NCI-H345 treated with DMSO at 0.1 percent for 48 hours (cell line): ENCODE measurements at regions not wholly inside any gene's neighbourhood (a gene's known extent, or its start where the extent isn't known, plus 50 kb on each side); places are given as distances from the start of the nearest gene placed in this dataset.
A peak's percentile ranks its signal among the peaks of the same experiment; 100 is the strongest.

Experiments
- DNase-seq: peaks from one replicate; lab custom pipeline; 2025; ENCODE audit not compliant: unreplicated experiment; lab: John Stamatoyannopoulos, UW

DNA sequence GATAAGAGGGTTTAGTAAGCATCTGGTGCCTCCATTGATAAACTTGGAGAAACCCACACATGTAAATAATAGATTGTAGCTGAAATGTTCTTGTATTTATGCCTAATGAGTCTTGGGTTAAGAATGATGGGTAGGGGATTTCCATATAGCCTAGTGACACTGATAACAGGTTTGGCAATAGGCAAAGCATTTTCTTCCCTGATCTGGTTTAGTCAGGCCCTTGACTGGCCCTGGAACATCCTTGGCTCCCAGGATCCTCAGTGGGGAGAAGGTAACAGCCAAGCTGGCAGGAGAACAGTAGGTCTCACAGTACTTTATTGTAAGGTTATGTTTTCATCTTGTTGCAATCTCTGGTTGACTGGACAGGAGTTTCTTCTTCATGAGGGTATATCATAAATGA, 228.4 kb downstream of the DIPK2A start:
- no peak for DNase-seq

DNA sequence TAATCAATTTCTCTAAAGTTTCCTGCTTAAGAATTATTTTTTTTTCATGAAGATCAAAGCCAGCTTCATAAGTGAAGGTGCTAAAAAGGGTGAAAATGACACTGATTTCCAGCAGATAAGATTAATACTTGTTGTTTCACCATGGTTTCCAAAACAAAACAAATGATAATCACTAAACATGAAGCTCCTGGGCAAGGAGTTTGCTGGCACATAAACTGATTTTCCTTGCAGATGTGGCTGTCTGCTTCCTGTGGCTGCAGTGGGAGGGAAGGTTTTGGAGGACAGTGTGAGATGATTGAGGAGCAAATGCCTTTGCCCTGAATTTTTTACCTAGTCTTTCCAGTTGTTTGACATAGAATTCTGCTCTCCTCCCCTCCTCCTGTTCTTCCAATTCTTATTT, 228.8 kb downstream of the DIPK2A start:
- DNase-seq: no peak

DNA sequence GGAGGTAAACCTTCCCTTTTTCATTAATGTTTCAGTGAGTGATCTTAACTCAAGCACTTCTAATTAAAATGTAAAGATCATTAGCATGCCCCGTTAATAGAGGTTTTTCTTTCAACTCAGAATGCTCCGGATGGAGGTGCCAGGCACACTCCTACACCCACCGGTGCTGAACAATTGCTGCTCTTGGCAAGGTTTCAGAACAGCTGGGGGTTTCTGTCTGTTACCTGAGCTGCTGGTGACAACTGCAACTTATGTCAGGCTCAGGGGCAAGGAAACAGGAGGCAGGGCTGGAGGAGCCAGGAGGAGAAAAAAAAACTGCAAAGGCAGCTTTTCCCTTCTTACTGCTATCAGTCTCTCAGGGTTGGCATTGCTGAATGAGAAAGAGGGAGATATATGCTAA, 250.1 kb downstream of the DIPK2A start:
- DNase-seq: peak; percentile 19

DNA sequence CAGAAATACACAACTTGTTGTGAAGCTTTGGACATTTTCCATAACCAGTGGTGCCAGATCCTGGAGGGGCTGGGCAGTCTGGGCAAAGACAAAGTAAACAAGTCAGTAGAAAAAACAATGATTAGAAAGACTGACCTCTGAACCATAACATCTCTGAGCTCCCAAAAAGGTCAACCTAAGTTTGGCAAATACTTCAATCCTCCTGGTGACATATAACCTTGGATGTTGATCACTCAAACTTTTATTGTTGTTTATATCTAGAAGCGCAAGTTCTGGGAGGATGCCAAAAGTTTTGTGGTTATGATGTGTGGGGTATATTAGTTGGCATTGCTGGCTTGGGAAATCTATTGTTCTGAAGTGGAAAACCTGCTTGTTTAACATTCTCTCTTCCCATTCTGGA, 257.7 kb downstream of the DIPK2A start:
- DNase-seq: no peak

DNA sequence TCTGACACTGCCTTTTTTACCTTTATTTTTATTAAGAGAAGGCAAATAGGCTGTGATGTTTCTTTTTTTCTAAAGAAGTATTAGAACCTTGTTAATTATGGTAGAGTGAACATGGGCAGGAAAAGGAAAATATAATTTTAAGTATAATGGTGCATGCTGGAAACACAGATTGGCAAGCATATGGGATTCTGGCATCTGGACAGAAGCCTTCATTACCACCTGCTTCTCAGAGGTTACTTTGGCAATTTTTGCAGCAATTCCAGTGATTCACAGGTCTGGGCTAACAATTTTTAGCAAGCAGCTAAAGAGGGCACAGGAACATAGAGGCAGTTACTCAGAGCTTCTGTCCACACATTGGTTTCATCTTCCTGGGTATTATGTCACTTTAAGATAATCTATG, 258.3 kb downstream of the DIPK2A start:
- no peak for DNase-seq

DNA sequence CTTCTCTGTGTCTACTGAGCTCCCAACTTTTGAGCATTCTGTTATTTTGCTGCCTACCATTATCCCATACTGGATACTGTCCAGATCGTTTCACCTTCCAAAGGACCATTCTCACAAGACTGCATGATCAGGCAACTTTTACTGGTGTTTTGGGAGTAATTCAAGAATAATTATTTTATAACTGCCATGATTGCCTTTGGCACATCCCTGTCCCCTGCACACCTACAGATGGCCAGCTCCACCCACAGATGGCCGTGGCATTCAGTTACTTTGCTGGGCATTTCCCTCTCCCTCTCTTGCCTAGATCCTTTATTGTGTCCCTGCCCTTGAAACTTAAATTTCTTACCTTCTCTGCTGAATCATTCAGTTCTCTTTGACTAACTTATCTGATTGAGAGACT, 263.9 kb downstream of the DIPK2A start:
- no peak for DNase-seq

DNA sequence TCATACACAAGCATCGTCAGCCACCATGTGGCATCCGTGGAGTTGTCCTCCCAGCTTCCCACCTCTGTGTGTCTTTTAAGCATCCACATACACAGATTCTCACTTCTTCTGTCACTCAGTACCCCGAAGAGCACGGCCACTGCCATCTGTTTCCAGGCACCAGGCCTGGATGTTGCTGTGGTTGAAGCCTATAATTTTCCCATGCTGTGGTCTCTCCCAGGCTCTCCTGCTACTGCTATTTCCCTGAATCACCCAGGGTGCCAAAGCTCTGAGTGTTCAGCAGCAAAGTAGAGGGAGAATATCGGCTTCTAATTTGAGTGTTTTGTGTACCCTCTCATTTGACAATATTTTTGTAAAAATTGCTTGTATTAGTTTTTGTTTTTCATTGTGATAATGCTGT, 265.7 kb downstream of the DIPK2A start:
- no peak for DNase-seq

DNA sequence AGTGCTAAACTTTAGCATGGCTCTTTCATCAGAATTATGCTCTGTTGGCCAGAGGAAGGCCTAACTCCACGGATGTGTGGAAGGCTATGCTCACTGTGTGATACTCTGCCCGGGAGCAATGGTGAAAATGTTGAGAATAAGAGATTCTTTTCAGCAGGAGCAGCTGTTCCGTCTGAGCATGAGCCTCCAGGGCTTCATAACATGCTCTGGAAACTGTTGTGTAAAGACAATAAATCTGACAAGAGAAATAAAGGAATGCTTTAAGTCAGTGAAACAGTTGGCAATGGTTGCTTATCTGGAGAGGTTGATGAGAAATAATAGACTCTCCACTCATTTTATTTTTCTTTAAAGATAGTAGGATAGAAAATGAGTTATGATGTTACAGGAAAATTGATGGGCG, 269.8 kb downstream of the DIPK2A start:
- DNase-seq: no peak

DNA sequence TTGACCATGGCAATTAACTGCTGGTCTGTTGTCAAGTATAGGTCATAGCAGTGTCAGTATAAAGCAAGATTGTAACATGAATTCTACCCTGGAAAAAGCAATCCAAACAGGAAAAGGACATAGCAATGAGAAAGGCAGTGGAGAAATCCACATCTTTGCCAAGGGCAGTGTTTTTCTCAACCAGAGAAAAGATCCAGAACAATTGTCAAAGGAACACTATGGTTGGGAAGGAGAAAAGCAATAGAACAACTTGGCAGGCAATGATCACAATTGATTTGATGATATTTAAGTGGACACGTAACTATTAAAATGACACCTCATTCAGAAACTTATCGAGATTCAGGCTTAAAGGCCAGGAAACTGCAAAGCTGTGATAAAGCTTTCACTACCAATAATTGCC, 271.1 kb downstream of the DIPK2A start:
- DNase-seq: no peak

DNA sequence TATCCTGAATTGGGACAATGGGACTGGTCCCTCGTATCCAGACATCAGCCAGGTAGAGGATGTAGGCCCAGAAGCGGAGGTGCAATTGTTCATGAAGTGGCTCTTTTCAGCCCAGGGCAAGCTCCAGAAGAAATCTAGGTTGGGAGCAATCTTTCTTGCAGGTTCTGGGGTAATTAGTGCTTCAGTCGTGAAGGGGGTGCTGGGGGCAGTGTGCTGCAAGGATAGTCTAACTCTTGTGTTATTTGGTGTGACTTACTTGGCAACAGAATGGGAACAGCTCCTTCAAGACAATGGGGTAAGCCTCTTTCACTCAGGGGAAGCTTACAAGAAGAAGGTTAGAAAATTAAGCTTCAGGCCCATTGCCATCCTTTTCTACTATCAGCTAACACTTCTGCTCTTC, 273.0 kb downstream of the DIPK2A start:
- DNase-seq: no peak

DNA sequence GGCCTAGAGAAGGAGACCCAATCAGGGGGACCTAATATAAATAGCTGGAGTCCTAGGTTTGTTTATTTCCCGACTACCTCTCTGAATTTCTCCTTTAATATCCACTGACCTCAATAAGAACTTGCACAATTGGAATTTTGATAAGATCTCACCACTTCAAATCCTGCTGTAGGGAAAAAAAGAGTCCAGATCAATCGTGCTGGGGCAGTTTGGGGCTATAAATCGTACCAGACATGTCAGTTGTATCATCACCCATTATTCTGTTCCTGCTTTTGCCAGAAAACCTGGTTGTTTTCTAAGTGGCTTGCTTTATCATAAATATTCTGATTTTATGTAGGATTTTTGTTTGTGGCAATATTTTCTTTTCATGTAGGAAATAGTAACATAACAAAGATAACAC, 281.3 kb downstream of the DIPK2A start:
- no peak for DNase-seq

DNA sequence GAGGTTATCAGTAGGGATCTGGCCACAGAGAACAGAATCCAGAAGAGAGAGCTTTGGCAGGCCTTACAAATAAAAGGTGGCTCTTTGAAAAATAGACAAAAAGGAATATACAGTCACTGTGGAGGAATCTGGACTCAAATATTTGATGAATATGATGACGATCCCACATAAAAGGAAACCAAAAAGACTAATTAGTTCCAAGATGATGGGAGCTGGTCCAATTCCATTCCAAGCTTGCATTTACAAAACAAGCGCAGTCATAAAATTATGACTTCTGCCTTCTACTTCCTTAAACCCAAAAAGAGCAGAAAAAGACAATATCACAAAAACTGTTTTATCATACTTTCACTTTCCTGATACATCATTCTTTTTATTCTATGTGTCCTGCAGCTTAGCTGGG, 285.8 kb downstream of the DIPK2A start:
- DNase-seq: no peak

DNA sequence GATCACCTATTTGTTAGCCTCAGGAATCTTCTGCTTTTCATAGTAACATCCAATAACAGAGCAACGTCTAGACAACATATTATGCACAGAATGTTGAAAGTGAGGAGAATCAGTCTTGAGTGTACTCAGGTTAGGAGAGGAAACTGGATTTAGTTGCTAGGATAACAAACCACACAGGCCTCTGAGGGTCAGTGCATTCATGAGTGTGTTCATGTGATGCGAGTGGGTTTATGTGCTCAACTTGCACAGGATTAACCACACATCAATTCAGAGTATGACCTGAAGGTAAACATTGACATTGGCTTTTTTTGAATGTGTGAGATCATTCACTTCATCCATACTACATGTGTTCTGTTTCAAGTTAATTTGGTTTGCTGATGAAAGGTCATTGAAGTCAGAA, 287.6 kb downstream of the DIPK2A start:
- DNase-seq: peak; percentile 4

DNA sequence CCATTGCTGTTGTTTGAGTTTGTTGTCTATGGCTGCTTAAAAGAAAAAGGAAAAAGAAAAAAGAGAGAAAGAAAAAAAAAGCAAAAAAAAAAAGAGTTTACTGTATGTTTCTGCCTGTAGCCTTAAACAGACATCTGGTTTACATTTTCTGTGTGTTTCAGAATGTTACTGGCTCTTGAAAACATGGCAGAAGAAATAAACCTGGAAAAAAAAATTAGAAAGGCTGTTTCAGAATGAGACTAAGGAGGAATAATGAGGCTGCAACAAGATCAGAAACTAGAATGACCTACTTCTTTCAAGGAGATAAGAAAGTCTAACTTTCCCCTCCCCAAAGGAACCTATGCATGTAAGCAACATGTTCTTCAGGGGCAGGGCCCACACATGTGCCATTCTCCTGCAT, 292.1 kb downstream of the DIPK2A start:
- no peak for DNase-seq

DNA sequence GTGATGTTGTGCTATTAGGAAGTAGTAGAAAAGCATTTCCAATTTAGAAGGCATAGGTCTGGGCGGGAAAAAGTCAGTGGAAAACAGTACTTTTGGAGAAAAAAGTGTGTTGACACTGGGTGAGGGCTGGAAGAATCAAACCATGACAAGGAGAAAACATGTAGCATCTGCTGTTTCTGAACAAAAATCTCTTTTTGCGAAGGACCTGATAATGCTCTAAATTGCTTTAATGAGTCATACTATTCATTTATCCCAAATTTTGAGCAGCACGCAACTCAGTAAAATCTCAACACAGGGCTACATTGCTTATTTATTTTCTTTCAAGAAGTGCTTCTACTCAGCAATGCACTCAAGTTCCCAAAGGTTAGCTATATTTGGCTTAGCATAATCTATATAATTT, 292.7 kb downstream of the DIPK2A start:
- no peak for DNase-seq

DNA sequence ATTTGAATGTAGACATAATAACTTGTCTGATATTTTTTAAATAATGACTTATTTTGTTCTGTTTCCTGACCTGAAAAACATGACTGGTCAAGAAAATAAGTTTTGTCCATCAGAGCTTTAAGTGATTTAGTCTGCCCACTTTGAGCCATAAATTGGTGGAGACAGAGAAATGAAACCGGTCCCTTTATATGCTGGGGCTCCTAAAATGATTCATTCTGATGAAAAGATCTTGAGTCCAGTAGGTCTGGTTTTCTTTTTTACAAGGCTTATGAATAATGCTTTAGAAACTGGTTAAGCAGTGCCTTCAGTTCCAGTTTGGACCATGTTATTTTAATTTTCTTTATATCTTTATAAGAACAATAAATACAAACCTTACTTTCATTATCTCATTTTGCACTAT, 293.2 kb downstream of the DIPK2A start:
- DNase-seq: no peak

DNA sequence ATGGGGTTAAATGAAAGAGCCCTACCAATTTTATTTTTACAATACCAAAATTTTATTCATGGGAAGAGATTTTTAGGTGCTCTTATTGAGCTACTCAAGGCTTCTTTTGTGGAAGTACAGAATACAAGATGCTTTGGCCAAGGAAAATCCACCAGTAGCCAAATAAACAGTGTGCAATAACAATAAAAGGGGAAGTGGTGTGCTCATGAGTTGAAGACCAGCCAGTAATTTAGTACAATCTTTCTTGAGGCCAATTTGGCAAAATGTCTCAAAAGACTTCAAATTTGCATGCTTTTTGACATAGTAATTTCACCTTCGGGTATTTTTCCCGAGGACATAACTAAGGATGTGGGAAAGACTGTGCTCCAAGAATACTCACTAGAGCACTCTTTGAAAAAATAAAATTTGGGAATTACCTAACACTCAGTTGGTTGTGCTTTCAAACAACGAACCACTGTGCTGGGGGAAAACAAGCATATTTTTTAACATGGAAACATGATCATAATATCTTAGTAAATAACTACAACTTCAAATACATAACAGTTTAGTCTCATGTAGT, 294.0 kb downstream of the DIPK2A start:
- DNase-seq: no peak

DNA sequence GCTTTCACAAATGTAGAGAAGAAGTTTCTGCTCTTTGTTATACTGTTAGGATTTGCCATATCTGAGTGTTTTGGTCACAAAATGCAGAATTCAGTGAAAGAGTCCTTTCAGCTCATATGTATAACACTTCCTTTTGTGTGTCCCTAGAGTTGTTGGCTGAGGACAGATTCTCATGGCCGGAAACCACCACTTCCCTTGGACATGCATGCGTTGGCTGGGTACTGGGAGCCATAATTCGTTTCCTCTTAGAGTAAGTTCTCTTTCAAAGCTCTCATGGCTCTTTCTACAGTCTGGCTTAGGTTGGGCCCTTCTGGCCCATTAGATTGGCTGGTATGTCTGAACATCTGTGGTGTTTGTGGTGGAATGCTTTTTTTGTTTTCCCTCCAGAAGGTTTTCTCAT, 298.5 kb downstream of the DIPK2A start:
- no peak for DNase-seq

DNA sequence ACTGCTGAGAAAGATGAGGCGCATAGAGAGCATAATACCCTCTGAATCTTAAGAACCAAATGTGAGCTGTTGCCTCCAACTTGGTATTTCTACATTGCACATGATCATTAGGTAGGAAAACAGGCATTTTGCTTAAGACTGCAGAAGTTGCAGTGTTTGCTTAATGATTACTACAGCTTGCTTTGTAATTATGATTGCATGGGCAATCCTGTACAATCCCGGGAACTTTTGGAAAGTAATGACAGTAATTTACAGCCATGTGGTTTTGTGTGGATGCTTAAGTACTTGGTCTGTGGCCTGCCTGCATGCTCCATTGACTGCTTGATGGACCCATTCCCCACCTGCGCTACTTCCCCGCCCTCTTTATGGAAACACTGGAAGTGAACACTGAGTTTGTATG, 301.1 kb downstream of the DIPK2A start:
- peak; percentile 60 for DNase-seq

DNA sequence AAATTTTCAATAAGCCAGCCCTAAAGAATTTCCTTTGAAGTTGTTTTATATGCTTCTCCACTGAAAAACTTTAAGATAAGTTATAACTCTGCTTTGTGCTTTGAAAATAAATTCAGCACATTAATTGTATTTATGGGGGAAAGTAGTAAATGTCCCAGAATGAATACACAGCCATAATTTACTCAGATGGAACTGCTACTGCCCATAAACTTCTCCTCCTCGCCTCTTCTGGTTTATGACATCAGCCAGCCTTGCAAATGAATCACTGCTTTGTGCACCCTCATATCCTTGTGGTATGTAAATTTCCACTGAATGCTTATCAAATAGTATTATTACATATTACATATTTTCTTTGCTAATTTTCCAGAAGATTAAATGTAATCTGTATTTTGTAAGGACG, 302.0 kb downstream of the DIPK2A start:
- no peak for DNase-seq

DNA sequence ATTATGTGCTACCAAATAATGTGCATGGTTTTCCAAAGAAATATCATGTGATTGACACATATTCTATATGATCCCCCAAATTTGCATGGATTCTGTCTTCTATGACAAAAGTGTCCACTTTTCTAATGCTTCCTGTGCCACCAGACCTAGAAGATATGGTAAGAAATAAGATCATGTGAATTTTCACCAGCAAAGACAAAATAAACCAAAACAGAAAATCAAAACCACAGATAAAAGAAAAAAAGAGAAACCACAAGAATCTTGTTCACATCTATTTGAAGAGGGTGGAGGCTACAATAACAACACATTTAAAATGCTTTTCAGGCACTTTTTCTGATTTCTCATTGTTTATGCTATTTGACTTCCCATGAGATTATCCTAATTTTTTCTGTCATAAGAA, 303.4 kb downstream of the DIPK2A start:
- DNase-seq: no peak

DNA sequence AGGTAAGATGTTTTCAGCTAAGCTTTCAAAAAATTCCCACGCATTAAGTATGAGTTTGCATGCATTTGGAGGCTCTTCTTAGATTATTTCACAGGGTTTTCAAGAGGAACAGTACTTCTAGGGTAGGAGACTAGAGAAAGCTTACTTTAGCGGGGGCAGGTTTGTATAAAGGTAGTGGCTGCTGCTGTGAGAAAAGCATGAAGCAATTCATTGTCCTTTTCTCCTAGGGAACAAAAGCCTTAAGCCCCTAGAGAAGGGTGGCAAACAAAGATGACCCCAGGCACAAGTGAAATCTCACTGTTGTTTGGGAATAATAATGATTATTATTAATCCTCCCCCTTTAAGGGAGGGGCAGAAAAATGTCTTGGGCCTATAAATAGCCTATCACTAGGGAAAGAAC, 310.7 kb downstream of the DIPK2A start:
- DNase-seq: no peak

DNA sequence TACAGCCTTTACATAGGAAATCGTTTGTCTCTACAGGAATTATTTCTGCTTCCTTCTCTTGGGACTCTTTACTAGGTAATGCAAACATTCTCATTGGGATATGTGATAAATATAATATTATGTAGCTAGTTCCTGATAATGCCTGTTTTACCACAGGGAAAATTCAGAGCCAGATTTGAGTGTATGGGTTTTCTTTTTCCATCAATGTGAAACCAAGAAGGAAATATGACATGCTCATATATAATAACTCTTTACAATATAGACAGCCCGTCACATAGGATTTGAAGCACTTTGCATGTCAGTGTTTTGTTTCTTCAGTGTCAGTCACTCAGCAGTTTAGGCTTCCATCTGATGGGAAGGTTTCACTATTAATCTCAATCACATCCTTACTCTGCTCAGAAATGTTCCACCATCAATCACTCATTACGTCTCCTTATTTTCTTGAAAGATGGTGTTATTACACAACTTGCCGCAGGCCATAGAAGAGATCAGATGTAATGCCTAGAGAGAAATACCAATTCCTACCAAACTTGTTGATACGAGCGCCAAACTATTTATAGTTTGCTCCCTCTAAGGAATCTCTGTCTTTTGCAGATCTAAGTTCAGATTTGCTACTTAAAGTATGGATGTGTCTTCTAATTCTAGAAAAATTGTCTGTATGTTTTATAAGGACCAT, 314.8 kb downstream of the DIPK2A start:
- DNase-seq: no peak
